Ishikawa (cell line): ENCODE measurements at regions not wholly inside any gene's neighbourhood (a gene's known extent, or its start where the extent isn't known, plus 50 kb on each side); places are given as distances from the start of the nearest gene placed in this dataset.

Source experiments
- CEBPB ChIP-seq: IDR thresholded peaks from 2 replicates; pipeline ENCODE4 v1.6.1; 2012
- CREB1 ChIP-seq: IDR thresholded peaks from 2 replicates; pipeline ENCODE4 v1.6.1; 2012; ENCODE audit warnings: low read depth
- EGR1 ChIP-seq: IDR thresholded peaks from 2 replicates; pipeline ENCODE4 v1.6.1; 2012
- EP300 ChIP-seq: IDR thresholded peaks from 2 replicates; pipeline ENCODE4 v1.6.1; 2012; ENCODE audit warnings: borderline replicate concordance
- FOXM1 ChIP-seq: IDR thresholded peaks from 2 replicates; pipeline ENCODE4 v1.6.1; 2012; ENCODE audit warnings: low read depth, borderline replicate concordance
- MAX ChIP-seq: IDR thresholded peaks from 2 replicates; pipeline ENCODE4 v1.6.1; 2012
- NFIC ChIP-seq: IDR thresholded peaks from 2 replicates; pipeline ENCODE4 v1.6.1; 2012
- RAD21 ChIP-seq: IDR thresholded peaks from 2 replicates; pipeline ENCODE4 v1.6.1; 2012; ENCODE audit warnings: low read depth
- REST ChIP-seq: IDR thresholded peaks from 2 replicates; pipeline ENCODE4 v1.6.1; 2012; ENCODE audit warnings: low read depth, mild to moderate bottlenecking
- TAF1 ChIP-seq: IDR thresholded peaks from 2 replicates; pipeline ENCODE4 v1.6.1; 2012; ENCODE audit warnings: low read depth, mild to moderate bottlenecking
- TEAD4 ChIP-seq: IDR thresholded peaks from 2 replicates; pipeline ENCODE4 v1.6.1; 2012
- YY1 ChIP-seq: IDR thresholded peaks from 2 replicates; pipeline ENCODE4 v1.6.1; 2012; ENCODE audit warnings: low read depth
- ZBTB7A ChIP-seq: IDR thresholded peaks from 2 replicates; pipeline ENCODE4 v1.6.1; 2012; ENCODE audit warnings: low read depth
- TF ChIP-seq, protein P1 (sequence below): IDR thresholded peaks from 2 replicates; pipeline ENCODE4 v1.6.1; 2012

DNA sequence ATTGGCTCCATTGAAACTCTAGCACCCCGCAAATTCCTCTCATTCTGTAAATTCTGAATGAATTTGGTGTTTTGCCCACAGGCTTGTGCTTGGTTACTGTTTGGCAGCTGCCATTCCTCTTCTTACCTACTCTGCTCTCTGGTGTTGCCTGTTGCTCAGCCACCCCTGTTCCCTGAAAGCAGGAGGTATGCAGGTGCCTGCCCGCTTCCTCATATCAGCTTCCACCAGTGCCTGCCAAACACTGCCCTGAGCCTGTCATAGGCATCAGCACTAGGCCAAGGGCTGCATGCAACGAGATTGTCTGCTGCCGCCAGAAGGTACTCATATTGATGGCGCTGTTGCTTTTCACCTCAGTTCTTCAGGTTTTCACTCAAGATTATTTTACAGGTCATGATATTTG is 978.1 kb downstream of the C4orf33 start:
- no peak for TF ChIP-seq REST
- TF ChIP-seq, protein P1, sequence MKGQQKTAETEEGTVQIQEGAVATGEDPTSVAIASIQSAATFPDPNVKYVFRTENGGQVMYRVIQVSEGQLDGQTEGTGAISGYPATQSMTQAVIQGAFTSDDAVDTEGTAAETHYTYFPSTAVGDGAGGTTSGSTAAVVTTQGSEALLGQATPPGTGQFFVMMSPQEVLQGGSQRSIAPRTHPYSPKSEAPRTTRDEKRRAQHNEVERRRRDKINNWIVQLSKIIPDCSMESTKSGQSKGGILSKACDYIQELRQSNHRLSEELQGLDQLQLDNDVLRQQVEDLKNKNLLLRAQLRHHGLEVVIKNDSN, result no peak
- TF ChIP-seq TEAD4, result no peak
- TF ChIP-seq RAD21, result no peak
- no peak for TF ChIP-seq MAX
- TF ChIP-seq TAF1, result no peak
- no peak for TF ChIP-seq EP300
- no peak for TF ChIP-seq EGR1
- no peak for TF ChIP-seq NFIC
- no peak for TF ChIP-seq CREB1
- TF ChIP-seq CEBPB, result no peak
- no peak for TF ChIP-seq ZBTB7A
- TF ChIP-seq FOXM1, result no peak
- no peak for TF ChIP-seq YY1
